ENCODE measurements at regions not wholly inside any gene's neighbourhood (a gene's known extent, or its start where the extent isn't known, plus 50 kb on each side); places are given as distances from the start of the nearest gene placed in this dataset.

DNA sequence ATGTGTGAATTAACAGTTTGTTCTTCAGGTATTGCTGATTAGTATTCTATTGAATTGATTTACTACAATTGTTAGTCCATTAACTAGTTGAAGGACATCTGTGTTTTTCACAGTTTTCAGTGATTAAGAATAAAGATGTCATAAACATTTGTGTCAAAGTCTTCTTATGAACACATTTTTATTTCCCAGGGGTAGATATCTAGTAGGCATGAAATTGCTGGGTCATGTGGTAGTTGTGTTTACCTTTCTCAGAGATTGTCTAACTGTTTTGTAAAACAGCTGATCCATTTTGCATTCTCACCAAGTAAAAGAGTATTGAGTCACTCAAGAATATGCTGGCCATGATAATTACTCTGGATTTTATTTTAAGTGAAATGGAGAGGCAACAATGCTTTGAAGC lies 1145.3 kb downstream of the FSCB start:
- Histone ChIP-seq H3K27me3 (no peaks in the 10 kb centered on the region), H3K36me3 (no peaks in the 10 kb centered on the region), H3K4me3 (no peak overlapping the region), H3K27ac (no peak overlapping the region), H3K4me1 (no peaks in the 10 kb centered on the region), H3K9me3 (no peaks in the 10 kb centered on the region)
- intact Hi-C loops (cut with DNase I): no loop called here
- DNase-seq (no peak), ATAC-seq (no peak)
- TF ChIP-seq, protein P1, sequence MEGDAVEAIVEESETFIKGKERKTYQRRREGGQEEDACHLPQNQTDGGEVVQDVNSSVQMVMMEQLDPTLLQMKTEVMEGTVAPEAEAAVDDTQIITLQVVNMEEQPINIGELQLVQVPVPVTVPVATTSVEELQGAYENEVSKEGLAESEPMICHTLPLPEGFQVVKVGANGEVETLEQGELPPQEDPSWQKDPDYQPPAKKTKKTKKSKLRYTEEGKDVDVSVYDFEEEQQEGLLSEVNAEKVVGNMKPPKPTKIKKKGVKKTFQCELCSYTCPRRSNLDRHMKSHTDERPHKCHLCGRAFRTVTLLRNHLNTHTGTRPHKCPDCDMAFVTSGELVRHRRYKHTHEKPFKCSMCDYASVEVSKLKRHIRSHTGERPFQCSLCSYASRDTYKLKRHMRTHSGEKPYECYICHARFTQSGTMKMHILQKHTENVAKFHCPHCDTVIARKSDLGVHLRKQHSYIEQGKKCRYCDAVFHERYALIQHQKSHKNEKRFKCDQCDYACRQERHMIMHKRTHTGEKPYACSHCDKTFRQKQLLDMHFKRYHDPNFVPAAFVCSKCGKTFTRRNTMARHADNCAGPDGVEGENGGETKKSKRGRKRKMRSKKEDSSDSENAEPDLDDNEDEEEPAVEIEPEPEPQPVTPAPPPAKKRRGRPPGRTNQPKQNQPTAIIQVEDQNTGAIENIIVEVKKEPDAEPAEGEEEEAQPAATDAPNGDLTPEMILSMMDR (IDR thresholded peaks at IDR 0.05): no peak
- no peak for TF ChIP-seq POLR2A (IDR thresholded peaks at IDR 0.05)

DNA sequence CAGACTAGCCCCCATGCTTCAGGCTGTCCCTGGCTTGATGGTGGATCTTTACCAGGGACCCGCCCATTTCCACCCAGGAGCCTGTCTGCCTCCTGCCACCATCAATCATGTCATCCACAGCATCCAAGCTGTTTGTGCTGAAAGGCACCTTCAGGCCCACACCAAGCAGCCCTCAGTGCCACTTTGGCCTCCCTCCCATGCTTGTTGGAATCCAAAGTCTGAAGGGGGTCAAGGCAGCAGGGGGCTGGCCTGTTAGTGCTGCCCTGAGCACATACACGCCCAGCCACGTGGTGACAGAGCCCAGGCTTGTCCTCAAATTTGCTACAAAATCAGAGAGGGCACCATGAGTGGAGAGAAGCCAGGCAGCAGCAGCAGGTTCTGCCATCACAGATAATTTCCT lies 1146.8 kb downstream of the FSCB start:
- no peak for DNase-seq
- TF ChIP-seq, protein P1 (IDR thresholded peaks at IDR 0.05): no peak
- H3K36me3 ChIP-seq: no peaks in the 10 kb centered on the region
- H3K27me3 ChIP-seq: no peaks in the 10 kb centered on the region
- no peak for ATAC-seq
- no peaks in the 10 kb centered on the region for H3K9me3 ChIP-seq
- no peak overlapping the region for H3K4me3 ChIP-seq
- intact Hi-C loops (cut with DNase I): no loop called here
- no peaks in the 10 kb centered on the region for H3K4me1 ChIP-seq
- 39 to 67% (median 59%) methylated on average over 3 of the region's 3 CpGs for WGBS, 4 donors
- no peak overlapping the region for H3K27ac ChIP-seq

DNA sequence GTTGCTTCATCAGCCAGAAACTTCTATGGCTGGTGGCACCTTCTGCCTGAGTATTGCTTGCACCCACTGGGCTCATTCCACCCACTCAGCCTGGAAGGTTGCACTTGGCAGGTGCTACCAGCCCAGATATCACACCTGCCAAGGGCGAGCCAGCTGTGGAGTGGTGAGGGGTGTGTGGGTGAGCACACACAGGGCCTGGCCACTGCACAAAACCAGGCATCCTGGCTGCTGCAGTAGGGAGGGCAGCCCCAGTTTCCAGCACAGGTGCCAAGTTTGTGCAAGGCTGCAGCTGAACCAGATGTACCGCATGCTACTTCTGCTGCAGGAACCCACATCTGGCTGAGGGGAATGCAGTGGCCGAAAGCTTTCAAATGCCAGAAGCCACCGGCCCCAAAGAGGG lies 1147.8 kb downstream of the FSCB start:
- H3K4me1 ChIP-seq: no peaks in the 10 kb centered on the region
- no peaks in the 10 kb centered on the region for H3K9me3 ChIP-seq
- H3K36me3 ChIP-seq: no peaks in the 10 kb centered on the region
- intact Hi-C loops (cut with DNase I): no loop called here
- 67 to 82% (median 73%) methylated on average over 4 of the region's 4 CpGs for WGBS, 4 donors
- DNase-seq: no peak
- ATAC-seq: no peak
- H3K4me3 ChIP-seq: no peak overlapping the region
- no peaks in the 10 kb centered on the region for H3K27me3 ChIP-seq
- H3K27ac ChIP-seq: no peak overlapping the region
- TF ChIP-seq, protein P1 (IDR thresholded peaks at IDR 0.05): no peak
- no peak for TF ChIP-seq POLR2A (IDR thresholded peaks at IDR 0.05)

DNA sequence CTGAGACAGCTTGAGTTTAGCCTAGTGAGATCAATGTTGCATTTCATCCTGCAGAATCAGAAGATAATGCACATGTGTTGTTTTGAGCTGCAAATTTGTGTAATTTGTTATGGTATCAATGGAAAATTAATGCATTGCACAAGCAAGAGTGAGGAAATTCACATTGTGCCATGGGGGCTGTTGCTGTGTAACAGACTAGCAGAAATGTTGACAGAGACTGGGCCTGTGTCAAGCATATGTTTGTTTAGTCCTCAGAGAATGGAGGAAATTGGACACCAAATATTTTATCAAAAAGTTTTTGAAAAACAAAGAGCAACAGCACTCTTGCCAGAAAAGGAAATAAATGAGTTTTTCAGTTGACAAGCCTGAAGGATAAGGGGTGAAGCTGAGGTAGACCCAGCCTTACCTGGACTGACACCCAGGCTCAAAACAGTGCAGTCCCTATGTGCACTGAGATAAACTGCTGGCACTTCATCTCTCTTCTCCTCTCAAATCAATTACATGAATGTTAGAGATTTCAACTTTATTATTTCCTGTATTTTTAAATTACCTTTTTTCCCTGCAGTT lies 1150.0 kb downstream of the FSCB start:
- Histone ChIP-seq H3K9me3 (no peaks in the 10 kb centered on the region), H3K36me3 (no peaks in the 10 kb centered on the region), H3K27me3 (no peaks in the 10 kb centered on the region), H3K27ac (no peak overlapping the region), H3K4me3 (no peak overlapping the region), H3K4me1 (no peaks in the 10 kb centered on the region)
- DNase-seq (no peak), ATAC-seq (no peak)
- no peak for TF ChIP-seq POLR2A (IDR thresholded peaks at IDR 0.05)
- intact Hi-C loops (cut with DNase I): no loop called here

DNA sequence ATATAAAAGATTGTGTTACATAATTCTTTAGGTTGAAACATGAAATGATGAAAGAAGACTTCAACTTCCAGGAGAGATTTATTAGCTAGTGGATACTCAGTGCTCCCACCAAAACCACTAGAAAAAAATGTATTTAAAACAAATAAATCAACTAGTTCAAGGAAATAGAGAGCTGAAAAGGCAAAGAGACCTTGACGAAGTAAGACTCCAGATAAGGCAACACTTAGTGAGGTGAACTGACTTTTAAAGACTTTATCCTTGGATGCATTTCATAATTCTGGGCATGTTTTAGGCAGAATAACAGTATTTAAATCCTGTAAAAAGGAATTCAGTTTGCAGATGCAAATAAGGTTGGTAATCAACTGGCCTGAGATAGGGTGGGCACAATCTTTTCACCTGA lies 1150.7 kb downstream of the FSCB start:
- intact Hi-C loops (cut with DNase I): no loop called here
- TF ChIP-seq POLR2A (IDR thresholded peaks at IDR 0.05): no peak
- TF ChIP-seq, protein P1 (IDR thresholded peaks at IDR 0.05): no peak
- no peaks in the 10 kb centered on the region for H3K4me1 ChIP-seq
- no peak overlapping the region for H3K27ac ChIP-seq
- no peaks in the 10 kb centered on the region for H3K36me3 ChIP-seq
- DNase-seq (no peak), ATAC-seq (no peak)
- 55 to 75% (median 60%) methylated on average over 1 of the region's 1 CpG for WGBS, 4 donors
- H3K4me3 ChIP-seq: no peak overlapping the region
- no peaks in the 10 kb centered on the region for H3K27me3 ChIP-seq
- no peaks in the 10 kb centered on the region for H3K9me3 ChIP-seq
